HepG2 (cell line): ENCODE measurements at regions not wholly inside any gene's neighbourhood (a gene's known extent, or its start where the extent isn't known, plus 50 kb on each side); places are given as distances from the start of the nearest gene placed in this dataset.
A peak's percentile ranks its signal among the peaks of the same experiment; 100 is the strongest.

Source experiments
- ASH2L ChIP-seq: fragments of 300-600, 200-600 bp; sonication (generic); IDR thresholded peaks from 2 replicates; pipeline ENCODE4 v1.7.0; 2017; ENCODE audit warnings: low read depth, mild to moderate bottlenecking, moderate library complexity, mixed read lengths, low read length; ENCODE audit not compliant: insufficient read length
- ATF1 ChIP-seq: IDR thresholded peaks from 2 replicates; pipeline ENCODE4 v1.6.1; 2016; ENCODE audit warnings: mild to moderate bottlenecking, control low read depth
- CHD2 ChIP-seq: IDR thresholded peaks from 2 replicates; pipeline ENCODE4 v1.6.1; 2011; ENCODE audit warnings: low read depth, low read length, improper control_type of control experiment
- HMGA1 ChIP-seq: sonication (generic); formaldehyde crosslinking; conservative IDR thresholded peaks from 2 replicates; pipeline ENCODE4 v1.4.0; 2020; ENCODE audit warnings: missing genetic modification reagents
- SKI ChIP-seq: fragments of 450-650 bp; IDR thresholded peaks from one replicate; pipeline ENCODE4 v1.6.1; 2018; ENCODE audit warnings: mild to moderate bottlenecking; ENCODE audit not compliant: partially characterized antibody
- ZNF251 ChIP-seq: sonication (generic); formaldehyde crosslinking; IDR thresholded peaks from 2 replicates; pipeline ENCODE4 v1.9.0; 2021; ENCODE audit warnings: mild to moderate bottlenecking, missing genetic modification reagents
- ZNF274 ChIP-seq: sonication (generic); formaldehyde crosslinking; IDR thresholded peaks from 2 replicates; pipeline ENCODE4 v1.5.1; 2020; ENCODE audit warnings: mild to moderate bottlenecking, missing genetic modification reagents
- TF ChIP-seq, protein P1 (sequence below): sonication (generic); formaldehyde crosslinking; IDR thresholded peaks from 2 replicates; pipeline ENCODE4 v1.5.0; 2020; ENCODE audit warnings: mild to moderate bottlenecking, missing genetic modification reagents
- TF ChIP-seq, protein P2 (sequence below): sonication (generic); formaldehyde crosslinking; IDR thresholded peaks from 2 replicates; pipeline ENCODE4 v1.4.0; 2020; ENCODE audit warnings: mild to moderate bottlenecking, missing genetic modification reagents
- TF ChIP-seq, protein P3 (sequence below): sonication (generic); formaldehyde crosslinking; IDR thresholded peaks from 2 replicates; pipeline ENCODE4 v1.8.0; 2022; ENCODE audit warnings: mild to moderate bottlenecking, missing genetic modification reagents, borderline replicate concordance
- TF ChIP-seq, protein P4 (sequence below), 2 experiments: fragments of 450-650 bp in 1 of 2; sonication (generic) in 1 of 2; formaldehyde crosslinking in 1 of 2; IDR thresholded peaks; 2 replicates each; pipeline versions ENCODE4 v1.6.1 to v1.8.0; 2016 to 2022; ENCODE audit warnings: antibody characterized with exemption in 1 of 2, mild to moderate bottlenecking in 1 of 2, missing genetic modification reagents in 1 of 2
- TF ChIP-seq, protein P5 (sequence below): sonication (generic); formaldehyde crosslinking; conservative IDR thresholded peaks from 2 replicates; pipeline ENCODE4 v1.4.0; 2020; ENCODE audit warnings: mild to moderate bottlenecking, missing genetic modification reagents, moderate library complexity

DNA sequence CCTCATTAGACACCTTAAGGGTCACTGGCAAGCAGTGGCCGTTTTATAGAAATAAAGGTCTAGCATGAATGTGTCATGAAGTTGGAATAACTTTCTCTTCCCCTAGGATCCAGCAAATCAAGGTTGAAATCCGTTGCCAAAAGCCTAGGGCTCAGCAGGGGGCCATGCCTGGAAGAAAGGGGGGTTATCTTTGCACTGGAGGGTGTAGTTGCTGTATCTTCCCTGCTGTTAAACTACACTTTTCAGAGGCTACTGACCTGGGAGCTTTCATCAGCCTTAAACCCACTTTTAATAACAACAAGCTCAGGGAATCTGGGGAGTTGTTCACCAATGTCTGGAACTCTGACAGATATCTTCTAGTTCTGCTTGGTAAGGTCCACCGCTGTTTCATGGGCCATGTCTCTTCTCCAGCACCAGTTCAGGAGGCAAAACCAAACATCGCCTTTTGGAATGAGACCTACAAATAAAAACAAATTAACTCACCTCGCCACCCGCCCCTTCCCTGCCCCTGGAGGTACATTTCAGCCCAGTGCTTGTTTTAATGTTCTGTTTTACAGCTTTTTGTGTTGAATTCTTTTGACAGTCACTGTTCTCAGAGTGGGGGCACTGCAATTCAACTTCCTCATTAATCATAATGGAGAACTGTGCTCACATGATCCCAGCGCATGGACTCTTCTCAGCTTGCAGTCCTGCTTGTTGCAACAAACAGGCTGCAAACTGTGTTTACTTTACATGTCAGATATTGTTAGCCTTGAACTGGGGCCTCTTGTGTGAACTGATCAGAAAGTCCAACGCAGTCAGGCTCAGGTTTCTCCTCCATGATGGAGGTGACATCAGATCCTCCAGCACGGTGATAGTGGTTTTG, 508.7 kb downstream of the KCNJ2 start (continued):
- TF ChIP-seq, protein P1, sequence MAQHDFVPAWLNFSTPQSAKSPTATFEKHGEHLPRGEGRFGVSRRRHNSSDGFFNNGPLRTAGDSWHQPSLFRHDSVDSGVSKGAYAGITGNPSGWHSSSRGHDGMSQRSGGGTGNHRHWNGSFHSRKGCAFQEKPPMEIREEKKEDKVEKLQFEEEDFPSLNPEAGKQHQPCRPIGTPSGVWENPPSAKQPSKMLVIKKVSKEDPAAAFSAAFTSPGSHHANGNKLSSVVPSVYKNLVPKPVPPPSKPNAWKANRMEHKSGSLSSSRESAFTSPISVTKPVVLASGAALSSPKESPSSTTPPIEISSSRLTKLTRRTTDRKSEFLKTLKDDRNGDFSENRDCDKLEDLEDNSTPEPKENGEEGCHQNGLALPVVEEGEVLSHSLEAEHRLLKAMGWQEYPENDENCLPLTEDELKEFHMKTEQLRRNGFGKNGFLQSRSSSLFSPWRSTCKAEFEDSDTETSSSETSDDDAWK (CRISPR knock-in tag), result no peak
- no peak for TF ChIP-seq ATF1 (CRISPR knock-in tag)
- TF ChIP-seq SKI, result peak; percentile 59
- TF ChIP-seq, protein P2, sequence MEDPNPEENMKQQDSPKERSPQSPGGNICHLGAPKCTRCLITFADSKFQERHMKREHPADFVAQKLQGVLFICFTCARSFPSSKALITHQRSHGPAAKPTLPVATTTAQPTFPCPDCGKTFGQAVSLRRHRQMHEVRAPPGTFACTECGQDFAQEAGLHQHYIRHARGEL (CRISPR knock-in tag), result no peak
- TF ChIP-seq, protein P3, sequence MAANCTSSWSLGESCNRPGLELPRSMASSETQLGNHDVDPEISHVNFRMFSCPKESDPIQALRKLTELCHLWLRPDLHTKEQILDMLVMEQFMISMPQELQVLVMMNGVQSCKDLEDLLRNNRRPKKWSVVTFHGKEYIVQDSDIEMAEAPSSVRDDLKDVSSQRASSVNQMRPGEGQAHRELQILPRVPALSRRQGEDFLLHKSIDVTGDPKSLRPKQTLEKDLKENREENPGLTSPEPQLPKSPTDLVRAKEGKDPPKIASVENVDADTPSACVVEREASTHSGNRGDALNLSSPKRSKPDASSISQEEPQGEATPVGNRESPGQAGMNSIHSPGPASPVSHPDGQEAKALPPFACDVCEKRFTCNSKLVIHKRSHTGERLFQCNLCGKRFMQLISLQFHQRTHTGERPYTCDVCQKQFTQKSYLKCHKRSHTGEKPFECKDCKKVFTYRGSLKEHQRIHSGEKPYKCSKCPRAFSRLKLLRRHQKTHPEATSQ, result no peak
- TF ChIP-seq ZNF274 (CRISPR knock-in tag), result no peak
- no peak for TF ChIP-seq CHD2
- TF ChIP-seq, protein P4, sequence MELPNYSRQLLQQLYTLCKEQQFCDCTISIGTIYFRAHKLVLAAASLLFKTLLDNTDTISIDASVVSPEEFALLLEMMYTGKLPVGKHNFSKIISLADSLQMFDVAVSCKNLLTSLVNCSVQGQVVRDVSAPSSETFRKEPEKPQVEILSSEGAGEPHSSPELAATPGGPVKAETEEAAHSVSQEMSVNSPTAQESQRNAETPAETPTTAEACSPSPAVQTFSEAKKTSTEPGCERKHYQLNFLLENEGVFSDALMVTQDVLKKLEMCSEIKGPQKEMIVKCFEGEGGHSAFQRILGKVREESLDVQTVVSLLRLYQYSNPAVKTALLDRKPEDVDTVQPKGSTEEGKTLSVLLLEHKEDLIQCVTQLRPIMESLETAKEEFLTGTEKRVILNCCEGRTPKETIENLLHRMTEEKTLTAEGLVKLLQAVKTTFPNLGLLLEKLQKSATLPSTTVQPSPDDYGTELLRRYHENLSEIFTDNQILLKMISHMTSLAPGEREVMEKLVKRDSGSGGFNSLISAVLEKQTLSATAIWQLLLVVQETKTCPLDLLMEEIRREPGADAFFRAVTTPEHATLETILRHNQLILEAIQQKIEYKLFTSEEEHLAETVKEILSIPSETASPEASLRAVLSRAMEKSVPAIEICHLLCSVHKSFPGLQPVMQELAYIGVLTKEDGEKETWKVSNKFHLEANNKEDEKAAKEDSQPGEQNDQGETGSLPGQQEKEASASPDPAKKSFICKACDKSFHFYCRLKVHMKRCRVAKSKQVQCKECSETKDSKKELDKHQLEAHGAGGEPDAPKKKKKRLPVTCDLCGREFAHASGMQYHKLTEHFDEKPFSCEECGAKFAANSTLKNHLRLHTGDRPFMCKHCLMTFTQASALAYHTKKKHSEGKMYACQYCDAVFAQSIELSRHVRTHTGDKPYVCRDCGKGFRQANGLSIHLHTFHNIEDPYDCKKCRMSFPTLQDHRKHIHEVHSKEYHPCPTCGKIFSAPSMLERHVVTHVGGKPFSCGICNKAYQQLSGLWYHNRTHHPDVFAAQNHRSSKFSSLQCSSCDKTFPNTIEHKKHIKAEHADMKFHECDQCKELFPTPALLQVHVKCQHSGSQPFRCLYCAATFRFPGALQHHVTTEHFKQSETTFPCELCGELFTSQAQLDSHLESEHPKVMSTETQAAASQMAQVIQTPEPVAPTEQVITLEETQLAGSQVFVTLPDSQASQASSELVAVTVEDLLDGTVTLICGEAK (IDR thresholded peaks at IDR 0.05), result no peak
- TF ChIP-seq, protein P4 (CRISPR knock-in tag; IDR thresholded peaks at IDR 0.05), result no peak; the same call in 1 of the 2 replicates
- TF ChIP-seq ZNF251 (CRISPR knock-in tag), result no peak
- TF ChIP-seq ASH2L, result peak; percentile 60
- TF ChIP-seq, protein P5, sequence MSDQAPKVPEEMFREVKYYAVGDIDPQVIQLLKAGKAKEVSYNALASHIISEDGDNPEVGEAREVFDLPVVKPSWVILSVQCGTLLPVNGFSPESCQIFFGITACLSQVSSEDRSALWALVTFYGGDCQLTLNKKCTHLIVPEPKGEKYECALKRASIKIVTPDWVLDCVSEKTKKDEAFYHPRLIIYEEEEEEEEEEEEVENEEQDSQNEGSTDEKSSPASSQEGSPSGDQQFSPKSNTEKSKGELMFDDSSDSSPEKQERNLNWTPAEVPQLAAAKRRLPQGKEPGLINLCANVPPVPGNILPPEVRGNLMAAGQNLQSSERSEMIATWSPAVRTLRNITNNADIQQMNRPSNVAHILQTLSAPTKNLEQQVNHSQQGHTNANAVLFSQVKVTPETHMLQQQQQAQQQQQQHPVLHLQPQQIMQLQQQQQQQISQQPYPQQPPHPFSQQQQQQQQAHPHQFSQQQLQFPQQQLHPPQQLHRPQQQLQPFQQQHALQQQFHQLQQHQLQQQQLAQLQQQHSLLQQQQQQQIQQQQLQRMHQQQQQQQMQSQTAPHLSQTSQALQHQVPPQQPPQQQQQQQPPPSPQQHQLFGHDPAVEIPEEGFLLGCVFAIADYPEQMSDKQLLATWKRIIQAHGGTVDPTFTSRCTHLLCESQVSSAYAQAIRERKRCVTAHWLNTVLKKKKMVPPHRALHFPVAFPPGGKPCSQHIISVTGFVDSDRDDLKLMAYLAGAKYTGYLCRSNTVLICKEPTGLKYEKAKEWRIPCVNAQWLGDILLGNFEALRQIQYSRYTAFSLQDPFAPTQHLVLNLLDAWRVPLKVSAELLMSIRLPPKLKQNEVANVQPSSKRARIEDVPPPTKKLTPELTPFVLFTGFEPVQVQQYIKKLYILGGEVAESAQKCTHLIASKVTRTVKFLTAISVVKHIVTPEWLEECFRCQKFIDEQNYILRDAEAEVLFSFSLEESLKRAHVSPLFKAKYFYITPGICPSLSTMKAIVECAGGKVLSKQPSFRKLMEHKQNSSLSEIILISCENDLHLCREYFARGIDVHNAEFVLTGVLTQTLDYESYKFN (CRISPR knock-in tag), result peak; percentile 94
- no peak for TF ChIP-seq HMGA1
